ENCODE measurements at regions not wholly inside any gene's neighbourhood (a gene's known extent, or its start where the extent isn't known, plus 50 kb on each side); places are given as distances from the start of the nearest gene placed in this dataset.
"Not testable (repeated sequence)": the region's sequence is repeated elsewhere in the genome, so short reads cannot be mapped to it uniquely, and the experiment has no call there.

GRCh38 chr7:149568218-149568617 is 70.6 kb upstream of the ZNF746 start:
- DNase-seq (ENCODE audit: low read depth, low spot score), result no peak

DNA sequence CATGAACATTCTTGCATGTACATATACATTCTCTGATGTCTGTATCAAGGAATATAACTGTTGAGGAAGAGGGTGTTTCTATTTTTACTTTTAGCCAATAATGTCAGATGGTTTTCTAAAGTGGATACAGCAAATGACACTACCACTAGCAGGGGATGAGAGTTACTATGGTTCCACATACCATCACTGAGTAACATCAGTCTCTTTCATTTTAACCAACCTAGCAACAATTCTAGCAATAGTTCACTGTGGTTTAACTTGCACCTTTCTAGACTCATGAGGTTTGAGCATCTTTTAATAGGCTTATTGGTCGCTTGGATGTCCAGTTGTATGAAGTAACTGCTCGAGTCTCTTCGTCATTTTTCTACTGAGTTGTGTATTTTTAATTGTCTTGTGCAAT is 68.5 kb upstream of the ZNF746 start:
- no peak for DNase-seq (ENCODE audit: low read depth, low spot score)

- DNase-seq (ENCODE audit: low read depth, low spot score), result no peak
These were observed 67.4 kb upstream of the ZNF746 start for GRCh38 chr7:149565096-149565382.

DNA sequence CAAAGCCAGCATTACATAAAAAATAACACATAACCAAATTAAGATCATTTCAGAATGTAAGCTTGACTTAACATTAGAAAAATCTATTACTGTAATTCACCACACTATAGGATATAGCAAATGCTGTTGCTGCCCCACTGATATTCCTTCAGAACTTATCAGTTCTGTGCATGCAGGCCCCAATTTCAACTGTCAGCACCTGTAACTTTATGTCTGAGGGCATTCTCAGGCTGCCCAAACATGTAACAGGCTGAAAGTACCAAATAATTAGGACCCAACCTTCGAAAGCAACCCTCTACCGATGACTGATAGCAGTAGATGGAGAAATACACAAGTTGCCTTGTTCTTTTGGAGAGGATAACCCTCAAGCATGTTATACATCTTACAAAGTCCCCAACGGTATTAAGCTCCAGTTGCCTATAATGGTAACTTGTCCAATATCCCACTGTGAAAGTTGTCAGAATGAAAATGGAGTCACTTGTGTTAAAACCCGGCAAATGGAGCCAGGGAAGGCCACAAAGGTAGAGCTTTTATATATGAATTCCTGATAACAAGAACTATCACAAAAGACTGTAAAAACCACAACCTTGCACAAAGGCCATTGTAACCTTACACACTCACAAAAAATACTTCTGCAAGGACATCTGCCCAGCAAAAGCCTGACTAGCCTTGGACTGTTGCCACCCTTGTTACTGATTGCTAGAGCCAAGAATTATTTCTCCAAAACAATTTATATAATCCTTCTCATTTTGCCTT is 66.9 kb upstream of the ZNF746 start:
- no peak for DNase-seq (ENCODE audit: low read depth, low spot score)

DNA sequence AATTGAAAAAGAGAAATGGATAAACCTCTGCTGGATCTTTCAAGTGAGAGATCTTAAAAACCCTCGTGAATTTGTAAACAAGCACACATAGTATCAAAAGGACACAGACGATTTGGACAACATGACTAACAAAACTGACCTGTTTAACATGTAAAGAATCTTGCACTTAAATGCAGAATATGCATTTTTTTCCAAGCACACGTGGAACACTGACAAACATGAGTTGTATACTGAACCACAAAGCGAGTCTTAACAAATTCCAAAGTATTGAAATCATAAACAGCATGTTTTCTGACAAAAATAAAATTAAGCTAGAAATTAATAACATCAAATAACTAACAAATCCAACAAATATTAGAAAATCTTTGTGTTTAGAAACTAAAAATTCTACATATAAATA is 65.0 kb upstream of the ZNF746 start:
- no peak for DNase-seq (ENCODE audit: low read depth, low spot score)

GRCh38 chr7:149561072-149561471 is 63.5 kb upstream of the ZNF746 start:
- DNase-seq (ENCODE audit: low read depth, low spot score), result no peak

DNA sequence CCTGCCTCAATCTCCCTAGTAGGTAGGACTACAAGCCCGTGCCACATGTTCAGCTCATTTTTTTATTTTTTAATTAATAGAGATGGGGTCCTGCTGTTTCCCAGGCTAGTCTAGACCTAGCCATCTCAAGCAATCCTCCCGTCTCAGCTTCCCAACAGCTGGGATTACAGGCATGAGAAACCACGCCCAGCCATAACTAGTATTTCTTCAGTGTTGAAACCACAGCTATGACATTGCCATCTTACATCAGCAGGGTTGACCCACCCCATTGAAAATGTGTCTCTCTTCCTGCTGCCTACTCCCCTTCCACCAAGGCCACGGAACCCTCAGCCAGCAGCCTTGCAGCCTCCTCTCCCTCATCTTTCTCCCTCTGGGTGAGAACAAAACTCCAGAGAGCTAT is 62.1 kb upstream of the ZNF746 start:
- DNase-seq (ENCODE audit: low read depth, low spot score), result no peak

DNA sequence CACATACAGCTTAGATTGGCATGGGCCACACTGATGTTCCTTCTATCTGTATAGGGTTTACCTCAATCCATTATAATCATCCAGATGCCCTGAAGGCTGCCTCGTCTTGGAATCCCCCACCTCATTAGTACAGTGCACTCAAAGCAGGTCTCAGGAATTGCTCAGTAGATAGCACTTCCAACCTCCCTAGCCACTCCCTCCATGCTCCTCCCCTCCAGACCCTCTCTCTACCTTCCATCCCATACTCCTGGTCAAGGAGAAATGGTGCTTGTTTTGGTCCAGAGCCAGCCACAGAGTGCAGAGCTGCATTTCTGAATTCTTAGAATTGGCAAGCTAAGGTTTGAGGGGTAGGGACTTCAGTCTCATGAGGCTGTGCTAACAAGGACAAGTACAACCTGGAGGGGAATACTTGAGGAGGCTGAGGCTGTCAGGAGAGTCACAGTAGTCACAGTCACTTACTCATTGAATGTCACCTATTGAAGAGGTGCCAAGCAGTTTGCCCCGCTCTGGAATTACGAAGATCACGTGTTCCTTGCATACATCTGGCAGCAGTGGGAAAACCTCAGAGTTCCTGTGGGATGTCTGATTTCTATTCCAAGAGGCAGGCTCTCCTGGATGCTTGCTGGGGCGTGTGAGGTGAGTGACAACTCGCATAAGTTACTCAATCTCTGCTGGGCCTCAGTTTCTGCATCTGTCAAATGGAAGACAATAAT is 60.7 kb upstream of the ZNF746 start:
- no peak for DNase-seq (ENCODE audit: low read depth, low spot score)

DNA sequence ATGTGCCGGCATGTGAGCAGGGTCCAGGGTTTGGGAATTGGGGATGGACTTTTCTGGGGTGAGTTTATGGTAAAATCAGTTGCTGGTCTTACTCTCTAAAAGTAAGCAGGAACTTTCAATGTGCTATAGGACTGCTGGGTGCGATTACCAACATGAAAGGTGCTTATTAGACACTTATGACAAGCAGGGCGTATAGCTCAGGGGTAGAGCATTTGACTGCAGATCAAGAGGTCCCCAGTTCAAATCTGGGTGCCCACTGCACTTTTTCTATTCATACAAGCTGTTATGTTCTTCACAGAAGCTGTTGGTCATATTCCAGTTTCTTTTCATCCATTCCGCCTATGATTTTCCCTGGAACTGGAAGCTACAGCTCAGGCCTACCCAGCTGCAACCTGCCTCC is 58.9 kb upstream of the ZNF746 start:
- DNase-seq (ENCODE audit: low read depth, low spot score), result not testable (repeated sequence)

GRCh38 chr7:149554821-149555220 is 57.2 kb upstream of the ZNF746 start:
- DNase-seq (ENCODE audit: low read depth, low spot score), result not testable (repeated sequence)

- not testable (repeated sequence) for DNase-seq (ENCODE audit: low read depth, low spot score)
These were observed 56.4 kb upstream of the ZNF746 start for GRCh38 chr7:149553991-149554390.

DNA sequence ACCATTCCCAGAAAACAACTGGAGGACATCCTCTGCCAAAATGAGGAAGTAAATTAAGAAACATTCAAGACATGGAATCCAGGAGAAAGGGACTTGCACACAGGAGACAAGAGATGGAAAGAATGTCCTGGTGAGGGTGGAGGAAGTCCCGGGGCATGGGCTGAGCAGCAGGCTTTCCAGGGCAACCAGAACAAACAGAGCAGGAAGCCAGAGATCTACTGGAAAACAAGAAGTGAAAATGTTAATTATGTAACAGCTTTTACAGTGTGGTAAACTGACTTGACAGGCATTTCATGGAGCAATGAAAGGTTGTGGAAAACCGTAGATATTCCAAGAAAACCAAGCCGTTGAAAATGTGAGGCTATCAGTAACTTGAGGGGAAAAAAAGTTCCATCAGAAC is 55.2 kb upstream of the ZNF746 start:
- no peak for DNase-seq (ENCODE audit: low read depth, low spot score)

All from smooth muscle cell of the brain vasculature (primary cell).